HCT116 (cell line): ENCODE measurements at regions not wholly inside any gene's neighbourhood (a gene's known extent, or its start where the extent isn't known, plus 50 kb on each side); places are given as distances from the start of the nearest gene placed in this dataset.

Source experiments
- ATAC-seq: fragments of 200-7000 bp; cut with Tn5 transposase; 2 replicates; pipeline ENCODE4 v1.9.1; 2020; ENCODE audit warnings: mild to moderate bottlenecking, moderate library complexity
- BruUV-seq: library from RNA; stranded (reverse); fragments of 400-500 nt; replicated peaks from 2 replicates; lab custom pipeline; 2021; lab: Mats Ljungman, UMichigan
- CTCF ChIA-PET: fragments of 300-600 bp; sonication (Branson Sonifier 250); formaldehyde crosslinking; loops from one replicate; lab custom pipeline; 2021; ENCODE audit warnings: antibody characterized with exemption; lab: Charles Lee
- POLR2A ChIA-PET: fragments of 300-600, 350-600 bp; sonication (Branson Sonifier 250); formaldehyde crosslinking; loops from one replicate; lab custom pipeline; 2021; ENCODE audit warnings: antibody characterized with exemption; lab: Charles Lee
- RAD21 ChIA-PET, 2 experiments: fragments of 300-600 bp; sonication (Branson Sonifier 250); formaldehyde crosslinking; loops; one replicate each; lab custom pipeline; 2023; ENCODE audit warnings: low total read pairs in 2 of 2; ENCODE audit not compliant: uncharacterized antibody in 2 of 2, unreplicated experiment in 2 of 2, low non-redundant PET in 1 of 2; lab: Charles Lee
- DNase-seq: peaks from one replicate; pipeline ENCODE4 v3.0.0-alpha.2; 2010; ENCODE audit warnings: low read depth, low spot score
- H2AFZ ChIP-seq: fragments of 200-600 bp; shearing (Covaris generic), sonication (generic); 2 replicates; pipeline ENCODE4 v1.6.1; 2017; ENCODE audit warnings: low read depth, mixed run types, mixed read lengths, antibody characterized with exemption, low read length; ENCODE audit not compliant: poor library complexity, severe bottlenecking
- H3K27ac ChIP-seq: 2 replicates; pipeline ENCODE4 v1.5.1; 2012; ENCODE audit warnings: low read depth, low read length
- H3K27me3 ChIP-seq: fragments of 200-600 bp; sonication (generic); 2 replicates; pipeline ENCODE4 v1.6.1; 2016; ENCODE audit warnings: mixed run types, low read length, mixed read lengths; ENCODE audit not compliant: insufficient read depth
- H3K36me3 ChIP-seq, 2 experiments: fragments of 200-500 bp in 1 of 2; fragments of 200-600 bp in 1 of 2; sonication (Bioruptor generic) in 1 of 2; sonication (generic) in 1 of 2; 2 replicates each; pipeline versions ENCODE4 v1.5.1 to v1.6.1; 2014 to 2016; ENCODE audit warnings: low read length in 2 of 2, inconsistent platforms in 1 of 2, mixed read lengths in 1 of 2, mixed run types in 1 of 2; ENCODE audit not compliant: insufficient read depth in 2 of 2, control insufficient read depth in 1 of 2
- H3K4me1 ChIP-seq, 2 experiments: fragments of 200-600 bp in 1 of 2; sonication (generic) in 1 of 2; 2 replicates each; pipeline versions ENCODE4 v1.5.1 to v1.6.1; 2012 to 2017; ENCODE audit warnings: low read length in 2 of 2, inconsistent platforms in 1 of 2, mild to moderate bottlenecking in 1 of 2, mixed read lengths in 1 of 2, mixed run types in 1 of 2, moderate library complexity in 1 of 2; ENCODE audit not compliant: insufficient read depth in 2 of 2, control insufficient read depth in 1 of 2
- H3K4me2 ChIP-seq: fragments of 200-600 bp; sonication (generic); 2 replicates; pipeline ENCODE4 v1.6.1; 2017; ENCODE audit warnings: mixed run types, low read length, mixed read lengths
- H3K4me3 ChIP-seq, 2 experiments: fragments of 200-600 bp in 1 of 2; sonication (generic) in 1 of 2; replicated peaks in 1 of 2; 2 replicates each; pipeline ENCODE4 v1.5.1; 2011 to 2016; ENCODE audit warnings: low read length in 2 of 2, control low read depth in 1 of 2, low read depth in 1 of 2, mild to moderate bottlenecking in 1 of 2, mixed read lengths in 1 of 2, mixed run types in 1 of 2
- H3K79me2 ChIP-seq: fragments of 200-600 bp; sonication (generic); 2 replicates; pipeline ENCODE4 v1.6.1; 2017; ENCODE audit warnings: mild to moderate bottlenecking, mixed run types, low read length, moderate library complexity, mixed read lengths; ENCODE audit not compliant: insufficient read depth
- H3K9ac ChIP-seq: fragments of 200-600 bp; sonication (generic); 2 replicates; pipeline ENCODE4 v1.6.1; 2016; ENCODE audit warnings: low read length, mixed read lengths
- H3K9me2 ChIP-seq: fragments of 200-600 bp; sonication (generic), shearing (Covaris generic); 2 replicates; pipeline ENCODE4 v1.6.1; 2017; ENCODE audit warnings: mixed run types, mild to moderate bottlenecking, moderate library complexity; ENCODE audit not compliant: insufficient read depth
- H3K9me3 ChIP-seq, 2 experiments: fragments of 200-500 bp in 1 of 2; fragments of 200-600 bp in 1 of 2; sonication (Bioruptor generic) in 1 of 2; sonication (generic) in 1 of 2; 2 replicates each; pipeline ENCODE4 v1.6.1; 2014 to 2017; ENCODE audit warnings: low read length in 2 of 2, mixed read lengths in 2 of 2, inconsistent platforms in 1 of 2, low read depth in 1 of 2, mild to moderate bottlenecking in 1 of 2, mixed run types in 1 of 2, moderate library complexity in 1 of 2; ENCODE audit not compliant: control insufficient read depth in 1 of 2, insufficient read depth in 1 of 2
- H4K20me1 ChIP-seq: fragments of 200-600 bp; sonication (generic), shearing (Covaris generic); 2 replicates; pipeline ENCODE4 v1.6.1; 2017; ENCODE audit warnings: mixed run types, mild to moderate bottlenecking, moderate library complexity; ENCODE audit not compliant: insufficient read depth
- ELF1 ChIP-seq: IDR thresholded peaks from 2 replicates; pipeline ENCODE4 v1.6.1; 2012; ENCODE audit warnings: low read depth, borderline replicate concordance
- EZH2phosphoT487 ChIP-seq: fragments of 200-600 bp; IDR thresholded peaks from 2 replicates; pipeline ENCODE4 v1.6.1; 2018; ENCODE audit warnings: antibody characterized with exemption, borderline replicate concordance
- FOSL1 ChIP-seq: IDR thresholded peaks from 2 replicates; pipeline ENCODE4 v1.6.1; 2012; ENCODE audit warnings: low read depth
- JUND ChIP-seq: IDR thresholded peaks from 2 replicates; pipeline ENCODE4 v1.6.1; 2012
- POLR2A ChIP-seq: IDR thresholded peaks from 2 replicates; pipeline ENCODE4 v1.7.0; 2011; ENCODE audit warnings: borderline replicate concordance; ENCODE audit not compliant: insufficient read depth, insufficient read length; ENCODE audit errors: extremely low read depth
- POLR2AphosphoS5 ChIP-seq: IDR thresholded peaks from 2 replicates; pipeline ENCODE4 v1.6.1; 2011; ENCODE audit warnings: mild to moderate bottlenecking, low read depth, low read length, moderate library complexity
- SP1 ChIP-seq: IDR thresholded peaks from 2 replicates; pipeline ENCODE4 v1.6.1; 2012; ENCODE audit warnings: low read depth
- SRF ChIP-seq: IDR thresholded peaks from 2 replicates; pipeline ENCODE4 v1.6.1; 2012; ENCODE audit warnings: low read depth
- YY1 ChIP-seq: IDR thresholded peaks from 2 replicates; pipeline ENCODE4 v1.6.1; 2011; ENCODE audit warnings: low read length, low read depth, moderate library complexity, mild to moderate bottlenecking; ENCODE audit not compliant: insufficient replicate concordance; ENCODE audit errors: extremely low read depth
- ZFX ChIP-seq: fragments of 450-650 bp; IDR thresholded peaks from 2 replicates; pipeline ENCODE4 v1.6.1; 2017
- ZNF274 ChIP-seq: fragments of 200-500 bp; sonication (Bioruptor generic); IDR thresholded peaks from 2 replicates; pipeline ENCODE4 v1.6.1; 2014; ENCODE audit warnings: mild to moderate bottlenecking, low read depth, low read length, inconsistent platforms
- intact Hi-C: fragments of 100-400 bp; cut with micrococcal nuclease; formaldehyde crosslinking; loops from 2 replicates; pipeline ENCODE4 v1.10.0; 2022

DNA sequence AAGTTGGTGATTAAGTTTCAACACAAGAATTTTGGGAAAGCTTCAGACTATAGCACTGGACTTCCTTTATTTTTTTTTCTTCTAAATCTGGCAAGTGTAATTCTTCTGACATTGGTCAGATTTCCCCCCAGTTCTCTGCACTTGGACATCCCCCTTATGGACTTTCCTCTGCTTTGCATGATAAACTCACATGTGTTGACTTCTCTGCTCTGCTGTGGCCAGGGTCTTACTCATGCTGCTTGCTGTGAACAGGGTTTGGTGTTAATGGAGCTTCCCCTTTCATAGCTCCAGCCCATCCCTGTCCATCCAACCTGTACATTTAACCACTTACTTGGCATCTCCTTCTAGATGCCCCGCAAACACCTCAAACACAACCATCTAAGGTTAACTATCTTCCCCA lies 70.5 kb upstream of the SPATA13 start:
- no peak overlapping the region for H3K27ac ChIP-seq
- no peak for ATAC-seq
- H3K79me2 ChIP-seq: no peaks in the 10 kb centered on the region
- H3K9ac ChIP-seq: no peak overlapping the region
- H4K20me1 ChIP-seq: no peaks in the 10 kb centered on the region
- intact Hi-C loops: no loop called here
- no peaks in the 10 kb centered on the region for H3K9me3 ChIP-seq
- no peaks in the 10 kb centered on the region for H3K27me3 ChIP-seq
- no peak overlapping the region for H3K4me3 ChIP-seq
- BruUV-seq: no TSS peak
- H3K4me2 ChIP-seq: no peak overlapping the region
- no peaks in the 10 kb centered on the region; the same call in 1 of the 2 replicates for H3K9me2 ChIP-seq
- peaks cover 7 to 11% of the 10 kb centered on the region in 2 experiments; a peak in 2 of 4 replicates for H3K4me1 ChIP-seq
- ChIA-PET RAD21 (no interaction called here), POLR2A (no interaction called here)
- TF ChIP-seq ZFX (no peak), ELF1 (no peak), YY1 (no peak)
- TF ChIP-seq, all 23 proteins: peak for 0
- DNase-seq: no peak
- H2AFZ ChIP-seq: no peak overlapping the region
- CTCF ChIA-PET: interaction anchor here (1.2 kb wide), 1 partner anchor 70 kb away, joined by 3 read pairs; no protein-coding TSS in a partner anchor
- no peaks in the 10 kb centered on the region for H3K36me3 ChIP-seq

DNA sequence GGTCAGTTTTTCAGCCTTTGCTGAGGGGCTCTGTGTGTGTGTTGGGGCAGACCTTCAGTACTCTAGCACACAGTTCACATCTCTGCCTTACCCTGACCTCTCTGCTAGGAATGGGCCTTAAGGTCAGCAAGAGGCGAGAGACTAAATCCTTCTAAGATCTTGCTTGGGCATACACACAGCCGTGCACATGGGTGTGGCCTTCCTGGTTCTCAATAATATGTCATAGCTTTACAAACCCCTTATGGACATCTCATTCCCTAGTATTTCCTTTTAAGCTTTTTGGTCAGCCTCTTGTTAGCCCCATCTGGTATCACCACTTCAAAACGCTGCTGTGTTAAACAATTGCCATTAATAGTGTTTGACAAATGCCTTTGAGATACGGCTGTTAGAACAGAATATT lies 69.4 kb upstream of the SPATA13 start:
- Histone ChIP-seq H3K4me3 (no peak overlapping the region), H3K4me2 (no peak overlapping the region), H3K79me2 (no peaks in the 10 kb centered on the region), H4K20me1 (no peaks in the 10 kb centered on the region), H3K9ac (no peak overlapping the region), H3K27ac (no peak overlapping the region), H3K27me3 (no peaks in the 10 kb centered on the region), H3K36me3 (no peaks in the 10 kb centered on the region), H3K9me2 (no peaks in the 10 kb centered on the region; the same call in 1 of the 2 replicates), H2AFZ (no peak overlapping the region), H3K4me1 (peaks cover 3 to 5% of the 10 kb centered on the region in 2 experiments; a peak in 2 of 4 replicates), H3K9me3 (no peaks in the 10 kb centered on the region)
- TF ChIP-seq POLR2AphosphoS5 (no peak), JUND (no peak), ZNF274 (no peak), ELF1 (no peak), POLR2A (no peak), EZH2phosphoT487 (no peak), SRF (no peak), YY1 (no peak), FOSL1 (no peak), SP1 (no peak)
- BruUV-seq: no TSS peak
- DNase-seq: no peak
- POLR2A ChIA-PET: no interaction called here
- CTCF ChIA-PET: interaction anchor here (1.2 kb wide), 1 partner anchor 71 kb away, joined by 3 read pairs; no protein-coding TSS in a partner anchor
- intact Hi-C loops: no loop called here
- RAD21 ChIA-PET: no interaction called here
- ATAC-seq: no peak
